Tongue (tissue), 1 donor: ENCODE measurements at regions not wholly inside any gene's neighbourhood (a gene's known extent, or its start where the extent isn't known, plus 50 kb on each side); places are given as distances from the start of the nearest gene placed in this dataset.

Source experiments
- DNase-seq: peaks from one replicate; pipeline ENCODE4 v3.0.0-alpha.2; 2015

DNA sequence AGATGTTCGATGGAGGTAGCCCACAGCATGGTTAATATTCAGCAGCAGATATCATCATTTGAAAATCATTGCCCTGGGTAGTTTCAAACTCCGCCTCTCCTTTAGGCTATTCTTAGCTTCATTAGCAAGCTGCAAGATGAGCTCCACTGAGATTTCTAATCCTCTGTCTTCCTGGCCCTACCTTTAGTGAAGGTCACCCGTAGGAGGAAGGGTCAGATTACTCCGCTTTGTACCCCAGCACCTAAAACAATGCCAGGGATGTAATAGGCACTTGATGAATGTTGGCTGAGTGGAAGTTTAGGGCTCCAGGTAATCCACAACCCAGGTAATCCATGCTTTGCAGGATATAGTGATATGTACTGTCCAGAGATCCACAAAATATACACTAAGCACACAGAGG is 260.1 kb upstream of the MTNR1B start:
- no peak for DNase-seq

DNA sequence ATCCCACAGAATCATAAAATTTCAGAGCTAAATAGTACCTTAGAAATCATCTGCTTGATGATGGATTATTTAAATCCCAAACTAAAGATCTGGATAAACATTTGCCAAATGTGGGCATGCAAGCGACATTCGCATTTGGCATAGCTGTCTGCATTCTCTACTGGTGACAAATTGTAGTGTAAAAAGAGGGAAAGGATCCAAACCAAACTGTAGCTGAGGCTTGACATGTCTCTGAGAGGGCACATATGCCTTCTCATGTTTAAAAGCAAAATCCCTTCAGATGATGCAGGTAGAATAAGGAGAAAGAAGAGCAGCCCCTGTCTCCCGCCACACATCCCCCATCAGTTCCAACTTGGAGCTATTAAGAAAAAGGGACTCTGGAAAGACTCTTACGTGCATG is 257.5 kb upstream of the MTNR1B start:
- DNase-seq = peak; percentile 54

DNA sequence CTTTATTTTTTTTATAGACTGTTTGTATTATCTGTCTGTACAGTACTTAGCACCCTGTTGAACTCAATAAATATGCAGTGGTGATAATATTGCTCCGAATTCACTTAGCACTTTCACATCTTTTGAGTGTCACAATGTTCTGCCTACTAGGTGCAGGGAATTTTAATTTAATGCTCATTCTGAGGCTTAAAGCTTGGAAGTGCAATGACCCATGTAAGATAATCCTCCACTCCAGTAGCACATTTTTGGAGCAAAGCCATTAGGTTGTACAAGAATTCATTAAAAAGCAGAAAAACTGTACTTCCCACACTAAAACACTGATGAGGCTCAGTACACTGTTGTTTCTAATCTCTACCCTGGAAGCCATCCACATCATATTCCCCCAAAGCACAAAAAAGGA is 255.3 kb upstream of the MTNR1B start:
- DNase-seq = no peak

DNA sequence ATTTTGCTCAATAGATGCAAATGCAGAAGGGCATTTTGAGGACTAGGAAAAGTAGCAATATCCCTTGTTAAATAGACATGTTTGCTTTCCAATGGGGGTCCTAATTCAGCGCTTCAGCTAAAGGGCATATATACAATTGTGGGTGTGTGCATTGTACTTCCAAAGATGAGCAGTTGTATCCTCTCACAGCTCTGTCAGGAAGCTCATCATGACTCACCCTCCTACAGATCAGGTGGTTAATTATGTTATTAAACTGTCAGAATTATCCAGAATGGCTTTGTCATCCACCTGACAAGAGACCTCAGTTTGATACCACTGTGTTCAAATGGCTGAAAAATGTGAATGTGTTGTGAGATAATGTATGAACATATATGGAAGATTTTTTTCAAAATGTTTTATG is 252.2 kb upstream of the MTNR1B start:
- DNase-seq = no peak

- DNase-seq = no peak
Observed at GRCh38 chr11:92720385-92720784, 249.1 kb upstream of the MTNR1B start.

DNA sequence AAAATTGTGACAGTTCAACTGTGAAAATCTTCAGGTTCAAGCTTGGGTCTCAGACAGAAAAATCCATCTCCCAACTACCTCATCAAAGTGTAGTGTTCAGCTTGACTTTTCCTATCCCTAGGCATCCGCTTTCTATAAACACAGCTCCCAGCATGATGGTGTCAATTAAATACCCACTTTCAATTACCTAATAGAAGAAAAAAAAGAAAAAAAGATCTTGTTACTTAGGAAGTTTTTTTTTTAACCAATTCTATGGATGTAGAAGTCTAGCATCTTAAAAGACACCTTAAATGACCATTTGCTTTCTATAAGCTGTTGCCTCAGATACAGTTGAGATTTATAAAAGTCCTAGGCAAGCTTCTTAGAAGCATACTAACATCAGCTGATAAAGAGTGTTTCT is 244.1 kb upstream of the MTNR1B start:
- DNase-seq = no peak

DNA sequence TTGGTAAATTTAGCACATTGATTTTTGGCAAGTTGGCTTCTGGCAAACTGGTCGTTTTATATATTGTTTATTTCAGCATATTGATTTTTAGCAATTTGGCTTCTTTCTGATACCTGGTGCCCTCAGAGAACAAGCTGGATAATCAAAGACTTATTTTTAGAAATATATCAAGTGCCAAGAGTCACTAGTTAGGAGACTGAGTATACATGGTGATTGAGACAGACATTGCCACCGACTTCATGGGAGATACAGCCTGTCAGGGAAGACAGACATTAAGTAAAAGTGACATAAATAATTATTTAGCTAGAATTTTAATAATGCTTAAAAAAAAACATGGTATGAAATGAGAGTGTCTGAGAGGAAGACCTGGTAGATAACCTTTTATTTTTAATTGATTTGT is 242.3 kb upstream of the MTNR1B start:
- no peak for DNase-seq

- no peak for DNase-seq
Observed at GRCh38 chr11:92727769-92728168, 241.7 kb upstream of the MTNR1B start.

- no peak for DNase-seq
Observed at GRCh38 chr11:92728628-92729027, 240.8 kb upstream of the MTNR1B start.

DNA sequence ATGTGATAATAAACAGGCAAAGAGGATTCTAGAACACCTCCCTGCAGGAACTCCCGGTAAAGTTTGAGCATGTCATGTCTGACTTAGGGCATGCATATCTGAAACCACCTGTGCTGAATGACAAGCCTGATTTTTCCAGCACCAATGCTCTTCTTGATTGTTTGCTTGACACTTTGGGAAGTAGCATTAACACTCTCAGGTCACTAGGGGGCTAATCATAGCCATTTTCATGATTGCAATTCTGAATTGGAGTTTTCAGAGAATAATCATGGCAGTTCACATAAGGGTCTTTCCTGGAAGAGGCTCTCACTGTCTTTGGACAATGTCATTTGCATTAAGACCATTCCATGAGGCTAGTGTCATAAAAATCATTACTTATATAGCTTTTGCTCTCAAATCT is 234.4 kb upstream of the MTNR1B start:
- DNase-seq = no peak

DNA sequence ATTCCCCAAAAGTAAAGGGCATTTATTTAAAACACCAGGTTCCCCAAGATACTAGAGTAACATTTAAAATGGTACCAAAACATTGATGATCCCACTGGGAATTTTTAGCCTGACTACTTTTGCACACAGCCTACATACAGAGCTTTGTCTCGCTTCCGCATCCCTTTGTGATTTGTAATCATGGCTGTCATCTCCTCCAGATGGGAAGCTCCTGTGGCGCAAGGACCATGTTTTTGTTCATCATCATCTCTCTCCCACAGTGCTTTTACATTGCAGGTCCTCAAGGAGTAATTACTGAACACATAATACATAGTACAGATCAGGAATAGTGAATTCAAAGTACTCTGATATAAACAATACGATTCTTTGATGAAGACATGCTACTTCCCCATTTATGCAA is 231.2 kb upstream of the MTNR1B start:
- DNase-seq = no peak

GRCh38 chr11:92739041-92739440 is 230.4 kb upstream of the MTNR1B start:
- DNase-seq = peak; percentile 23

- DNase-seq = peak; percentile 5
Observed at GRCh38 chr11:92739491-92739890, 230.0 kb upstream of the MTNR1B start.

- no peak for DNase-seq
Observed at GRCh38 chr11:92740276-92740675, 229.2 kb upstream of the MTNR1B start.

DNA sequence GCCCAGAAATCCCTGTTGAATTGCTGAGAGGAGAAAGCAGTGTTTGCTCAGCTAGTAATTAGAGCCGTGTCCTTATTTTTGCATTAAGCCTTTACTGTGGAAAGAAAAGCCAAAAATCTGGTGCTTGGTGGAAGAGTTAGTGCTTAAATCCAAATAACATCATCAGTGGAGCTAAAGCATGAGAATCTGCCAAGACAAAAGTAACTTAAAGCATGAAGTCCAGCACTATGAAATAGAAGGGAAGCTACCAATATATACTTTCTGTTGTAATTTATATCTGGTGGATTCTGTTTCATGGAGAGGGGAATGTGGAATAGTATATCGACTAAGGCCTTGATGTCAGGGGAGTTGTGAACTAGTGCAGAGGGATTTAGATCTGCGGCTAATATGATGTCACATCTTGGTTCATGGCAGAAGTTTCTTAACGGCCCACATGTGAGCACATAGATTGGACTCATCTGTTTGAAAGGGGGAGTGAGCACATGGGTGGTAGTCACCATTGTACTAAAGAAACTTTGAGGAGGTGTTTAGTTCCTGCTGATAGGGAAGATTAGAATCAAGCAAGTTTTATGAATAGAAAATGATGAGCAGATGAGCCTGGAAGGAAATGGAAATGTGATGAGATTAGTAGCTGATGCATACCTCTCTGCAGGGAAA is 224.4 kb upstream of the MTNR1B start:
- peak; percentile 79 for DNase-seq

DNA sequence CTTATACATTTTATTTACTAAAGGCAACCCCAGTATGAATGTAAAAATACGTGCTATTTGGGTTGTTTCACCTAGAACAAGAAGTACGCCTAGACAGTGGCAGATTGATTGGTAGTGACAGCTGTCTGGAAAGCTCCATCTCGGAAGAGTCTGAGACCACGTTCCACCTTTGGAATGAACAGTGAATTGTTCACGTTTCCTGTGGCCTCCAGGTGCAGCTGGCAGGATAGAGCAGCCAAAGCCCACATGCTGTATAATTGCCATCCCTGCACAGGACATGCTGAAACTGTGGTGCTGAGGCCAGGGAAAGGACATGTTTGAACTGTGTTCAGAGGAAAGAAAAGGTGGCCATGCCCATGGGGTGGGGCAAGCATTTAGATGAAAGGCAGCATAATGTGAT is 218.7 kb upstream of the MTNR1B start:
- DNase-seq = no peak

DNA sequence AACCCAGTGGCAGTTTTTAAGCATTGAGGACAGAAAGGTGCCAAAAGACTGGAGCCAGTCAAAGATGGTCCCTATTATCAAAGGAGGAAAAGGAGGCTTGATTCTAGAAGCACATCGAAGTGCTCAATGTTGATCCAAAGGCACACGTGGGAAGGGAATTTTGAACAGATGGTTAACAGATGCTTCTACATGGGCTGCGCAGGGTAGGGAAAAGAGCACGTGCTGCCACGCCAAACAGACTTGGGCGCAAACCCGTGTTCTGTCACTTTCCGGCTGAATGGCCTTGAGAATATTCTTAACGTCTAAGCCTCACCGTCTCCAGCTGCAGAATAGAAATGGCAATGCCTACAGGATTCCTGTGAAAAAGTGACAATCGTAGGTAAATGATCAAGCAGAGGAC is 217.9 kb upstream of the MTNR1B start:
- DNase-seq = peak; percentile 48

DNA sequence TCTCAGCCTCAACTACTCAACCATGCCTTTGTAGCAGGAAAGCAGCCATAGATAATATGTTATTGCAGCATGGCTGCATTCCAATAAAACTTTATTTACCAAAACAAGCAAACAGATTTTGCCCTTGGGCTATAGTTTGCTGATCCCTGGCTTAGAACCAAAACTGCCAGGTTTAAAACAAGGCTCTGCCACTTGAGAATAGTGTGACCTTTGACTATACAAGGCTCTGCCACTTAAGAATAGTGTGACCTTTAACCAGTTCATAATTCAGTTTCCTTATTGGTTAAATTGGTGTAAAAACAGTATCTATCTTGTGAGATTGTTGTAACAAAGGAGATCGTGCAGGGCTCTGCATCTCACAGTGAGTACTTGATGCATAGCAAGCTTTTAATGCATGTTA is 217.3 kb upstream of the MTNR1B start:
- DNase-seq = no peak

GRCh38 chr11:92753161-92753560 is 216.3 kb upstream of the MTNR1B start:
- no peak for DNase-seq

- DNase-seq = no peak
Observed at GRCh38 chr11:92758241-92758780, 211.1 kb upstream of the MTNR1B start.

GRCh38 chr11:92759571-92760214 is 209.8 kb upstream of the MTNR1B start:
- DNase-seq = no peak

- no peak for DNase-seq
Observed at GRCh38 chr11:92762121-92762540, 207.3 kb upstream of the MTNR1B start.

DNA sequence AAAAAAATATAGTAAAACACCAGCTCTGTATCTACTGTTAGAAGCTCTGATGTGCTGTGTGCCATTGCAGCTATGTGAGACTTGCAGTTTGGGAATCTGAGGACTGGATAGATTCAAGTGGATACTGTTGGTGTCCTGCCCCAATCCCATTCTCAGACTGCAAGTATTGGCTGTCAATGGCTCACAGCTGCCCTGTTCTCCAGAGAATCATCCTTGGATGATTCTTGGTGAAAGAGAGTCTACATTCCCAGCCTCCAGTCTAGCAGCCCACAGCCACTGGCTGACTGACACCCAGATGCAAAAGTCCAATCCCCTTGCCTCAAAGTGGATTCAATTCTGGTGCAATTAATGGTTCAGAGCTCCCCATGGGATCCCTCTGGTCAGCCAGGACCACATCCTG is 206.1 kb upstream of the MTNR1B start:
- no peak for DNase-seq

GRCh38 chr11:92764128-92764527 is 205.3 kb upstream of the MTNR1B start:
- no peak for DNase-seq
